Ammon's horn (tissue), 1 donor: ENCODE measurements at regions not wholly inside any gene's neighbourhood (a gene's known extent, or its start where the extent isn't known, plus 50 kb on each side); places are given as distances from the start of the nearest gene placed in this dataset.
"Not testable (repeated sequence)": the region's sequence is repeated elsewhere in the genome, so short reads cannot be mapped to it uniquely, and the experiment has no call there.

Experiments
- DNase-seq: peaks from one replicate; pipeline ENCODE4 v3.0.0-alpha.2; 2016; ENCODE audit warnings: low spot score

- DNase-seq, result not testable (repeated sequence)
Measured at GRCh38 chr5:154588833-154589425, 110.9 kb upstream of the HAND1 start.

GRCh38 chr5:154588091-154588774 is 110.2 kb upstream of the HAND1 start:
- DNase-seq, result no peak

DNA sequence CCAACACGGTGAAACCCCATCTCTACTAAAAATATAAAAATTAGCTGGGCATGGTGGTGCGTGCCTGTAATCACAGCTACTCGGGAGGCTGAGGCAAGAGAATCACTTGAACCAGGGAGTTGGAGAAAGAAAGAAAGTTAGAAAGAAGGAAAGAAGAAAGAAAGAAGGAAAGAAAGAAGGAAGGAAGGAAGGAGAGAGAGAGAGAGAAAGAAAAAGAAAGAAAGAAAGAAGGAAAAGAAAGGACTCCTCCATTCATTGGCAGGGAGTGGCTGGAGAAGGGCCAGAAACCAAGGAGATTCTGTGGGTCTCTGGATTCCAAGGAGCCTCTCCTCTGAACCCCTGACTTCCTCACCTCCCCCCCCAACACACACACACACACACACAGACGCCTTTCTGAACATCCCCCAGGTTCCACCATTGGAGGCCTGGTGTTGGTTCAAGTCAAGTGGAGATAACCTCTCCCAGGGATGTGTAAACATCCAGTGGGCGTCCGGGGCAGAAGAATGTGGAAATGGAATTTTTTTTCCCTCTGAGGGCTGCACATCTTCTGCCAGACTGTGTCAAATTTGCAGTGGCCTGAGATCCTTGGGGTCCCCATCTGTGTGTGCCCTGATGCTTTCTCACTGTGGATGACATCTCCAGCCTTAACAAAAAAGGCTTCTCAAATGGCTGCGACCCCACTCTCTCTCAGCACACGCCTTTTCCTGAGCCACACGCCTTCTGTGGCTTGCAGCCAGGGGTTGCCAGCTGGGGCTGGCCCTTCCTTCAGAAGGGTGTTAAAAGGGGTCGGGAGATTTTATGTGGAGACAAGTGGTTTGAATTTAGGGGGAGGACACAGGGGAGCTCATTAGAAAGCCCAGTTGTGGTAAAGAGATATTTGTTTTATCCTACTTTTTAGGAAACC is 109.3 kb upstream of the HAND1 start:
- DNase-seq, result no peak

- no peak for DNase-seq
Measured at GRCh38 chr5:154583671-154584177, 105.7 kb upstream of the HAND1 start.

- no peak for DNase-seq
Measured at GRCh38 chr5:154580422-154580821, 102.4 kb upstream of the HAND1 start.

DNA sequence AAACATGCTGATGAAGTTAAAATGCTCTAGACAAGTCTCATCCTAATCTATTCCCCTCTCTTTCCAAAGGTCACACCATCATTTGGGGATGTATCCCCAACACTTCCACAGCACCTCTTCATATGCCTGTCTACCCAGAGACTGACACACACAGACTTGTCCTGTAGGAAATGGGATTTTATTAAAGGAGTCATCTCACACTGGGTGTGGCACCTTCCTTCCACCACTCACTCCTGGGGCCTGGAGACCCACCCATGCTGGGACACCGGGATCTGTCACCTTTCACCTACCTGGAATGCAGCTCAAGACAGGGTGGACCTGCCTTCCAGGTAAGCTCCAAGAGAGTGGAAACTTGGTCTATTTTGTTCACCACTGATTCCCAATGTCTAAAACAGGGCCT is 99.4 kb upstream of the HAND1 start:
- no peak for DNase-seq

GRCh38 chr5:154576429-154576806 is 98.4 kb upstream of the HAND1 start:
- DNase-seq, result no peak

DNA sequence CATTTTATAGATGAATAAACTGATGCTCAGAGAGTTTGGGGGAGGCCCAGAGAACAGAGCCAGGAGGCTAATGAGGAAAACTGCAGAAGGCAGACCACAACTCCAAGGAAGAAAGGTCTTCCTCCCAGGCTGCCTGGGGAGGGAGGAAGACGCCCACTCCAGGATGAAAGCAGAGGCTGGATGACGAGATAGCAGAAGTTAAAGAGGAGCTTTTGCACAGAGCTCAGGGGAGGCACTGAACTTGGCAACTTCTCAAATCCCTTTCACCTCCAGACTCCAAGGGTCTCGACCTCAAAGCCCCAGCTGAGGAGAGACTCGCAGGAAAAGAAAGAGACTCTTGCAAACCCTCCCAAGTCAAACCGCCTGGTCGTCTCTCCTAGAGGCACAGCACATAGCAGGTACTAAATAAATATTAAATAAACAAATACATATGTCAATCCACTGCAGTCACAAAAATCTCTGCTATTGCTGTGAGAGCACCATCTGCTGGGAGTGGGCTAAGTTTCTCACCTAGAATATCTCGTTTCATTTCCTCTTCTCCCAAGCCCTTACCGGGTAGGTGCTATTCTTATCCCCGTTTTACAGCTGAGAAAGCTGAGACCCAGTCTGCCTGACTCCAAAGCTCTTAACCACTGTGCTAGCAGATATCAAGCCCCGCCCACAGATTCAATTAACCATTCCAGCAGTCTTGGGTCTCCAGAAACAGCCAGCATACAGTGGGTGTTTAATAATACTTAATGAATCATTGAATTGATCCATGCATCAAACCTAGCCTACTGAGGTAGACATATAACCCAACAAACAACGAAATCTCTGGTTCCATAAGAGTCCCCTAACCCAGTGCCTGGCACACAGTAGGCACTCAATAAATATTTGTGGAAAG is 97.8 kb upstream of the HAND1 start:
- no peak for DNase-seq

- DNase-seq, result no peak
Measured at GRCh38 chr5:154573011-154573410, 95.0 kb upstream of the HAND1 start.

- DNase-seq, result no peak
Measured at GRCh38 chr5:154571325-154572035, 93.5 kb upstream of the HAND1 start.

DNA sequence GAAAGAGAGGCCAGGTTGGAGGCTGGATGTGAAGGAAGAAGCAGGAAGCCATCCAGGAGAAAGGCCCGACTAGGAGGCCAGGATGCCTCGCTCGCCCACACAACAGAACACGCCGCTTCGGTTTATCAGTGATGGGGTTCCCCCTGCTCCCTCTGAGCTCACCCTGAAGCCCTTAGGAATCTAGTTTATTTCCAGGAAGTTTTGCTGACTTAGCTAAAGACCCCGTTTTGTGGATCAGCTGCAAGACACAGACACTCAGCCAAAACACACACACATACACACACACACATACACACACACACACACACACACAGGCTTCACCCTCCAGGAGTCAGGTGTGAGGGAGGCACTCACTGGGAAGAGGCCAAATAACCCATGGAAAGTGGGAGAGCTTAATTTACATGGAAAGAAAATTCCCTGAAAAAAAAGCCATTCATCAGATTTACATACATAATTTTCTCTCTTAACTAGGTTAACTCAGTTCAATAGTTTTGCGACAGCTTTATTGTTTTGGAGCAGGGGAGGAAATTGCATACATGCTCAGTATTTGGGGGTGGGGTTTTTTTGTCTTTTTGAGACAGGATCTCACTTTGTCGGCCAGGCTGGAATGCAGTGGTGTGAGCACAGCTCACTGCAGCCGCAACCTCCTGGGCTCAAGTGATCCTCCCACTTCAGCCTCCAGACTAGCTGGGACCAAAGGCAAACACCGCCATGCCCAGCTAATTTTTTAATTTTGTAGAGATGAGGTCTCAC is 92.7 kb upstream of the HAND1 start:
- DNase-seq, result no peak

GRCh38 chr5:154568589-154568988 is 90.6 kb upstream of the HAND1 start:
- no peak for DNase-seq

GRCh38 chr5:154567155-154567554 is 89.1 kb upstream of the HAND1 start:
- no peak for DNase-seq

- DNase-seq, result no peak
Measured at GRCh38 chr5:154566146-154566680, 88.2 kb upstream of the HAND1 start.

- DNase-seq, result no peak
Measured at GRCh38 chr5:154565123-154565522, 87.1 kb upstream of the HAND1 start.

GRCh38 chr5:154562244-154562880 is 84.3 kb upstream of the HAND1 start:
- no peak for DNase-seq

GRCh38 chr5:154559398-154560276 is 81.6 kb upstream of the HAND1 start:
- DNase-seq, result no peak

DNA sequence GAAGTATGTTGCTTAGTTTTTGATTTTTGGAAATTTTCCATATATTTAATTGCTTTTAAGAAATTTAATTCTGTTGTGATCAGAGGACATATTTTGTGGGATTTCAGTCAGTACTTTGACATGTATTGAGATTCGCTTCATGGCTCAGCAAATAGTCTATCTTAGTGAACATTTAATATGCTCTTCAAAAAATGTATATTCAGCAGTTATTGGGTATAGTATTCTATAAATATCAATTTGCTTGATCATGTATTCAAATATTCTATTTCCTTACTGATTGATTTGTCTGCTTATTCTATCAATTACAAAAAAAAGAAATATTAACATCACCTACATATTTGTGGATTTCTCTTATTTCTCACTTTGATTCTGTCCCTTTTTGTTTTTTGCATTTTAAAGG is 79.5 kb upstream of the HAND1 start:
- no peak for DNase-seq

GRCh38 chr5:154547551-154547950 is 69.5 kb upstream of the HAND1 start:
- DNase-seq, result no peak
